CD4-positive, alpha-beta T cell treated with Interferon gamma for 1 hour (primary cell): ENCODE measurements at regions not wholly inside any gene's neighbourhood (a gene's known extent, or its start where the extent isn't known, plus 50 kb on each side); places are given as distances from the start of the nearest gene placed in this dataset.
"Not testable (repeated sequence)": the region's sequence is repeated elsewhere in the genome, so short reads cannot be mapped to it uniquely, and the experiment has no call there.

Experiments
- DNase-seq: peaks from one replicate; pipeline ENCODE4 v3.0.0-alpha.2; 2020

GRCh38 chr2:84286878-84287277 lies 172.2 kb downstream of the SUCLG1 start:
- DNase-seq, result no peak

- no peak for DNase-seq
These were observed 173.9 kb downstream of the SUCLG1 start for GRCh38 chr2:84285056-84285747.

- DNase-seq, result no peak
These were observed 175.6 kb downstream of the SUCLG1 start for GRCh38 chr2:84283506-84283905.

- DNase-seq, result no peak
These were observed 177.6 kb downstream of the SUCLG1 start for GRCh38 chr2:84281510-84281909.

GRCh38 chr2:84280873-84281272 lies 178.2 kb downstream of the SUCLG1 start:
- DNase-seq, result no peak

GRCh38 chr2:84278386-84278785 lies 180.7 kb downstream of the SUCLG1 start:
- no peak for DNase-seq

GRCh38 chr2:84276590-84277255 lies 182.4 kb downstream of the SUCLG1 start:
- no peak for DNase-seq

- DNase-seq, result no peak
These were observed 185.7 kb downstream of the SUCLG1 start for GRCh38 chr2:84273406-84273805.

- DNase-seq, result no peak
These were observed 187.1 kb downstream of the SUCLG1 start for GRCh38 chr2:84271977-84272376.

GRCh38 chr2:84257831-84258230 lies 201.2 kb downstream of the SUCLG1 start:
- DNase-seq, result no peak

- DNase-seq, result no peak
These were observed 207.3 kb downstream of the SUCLG1 start for GRCh38 chr2:84251651-84252302.

GRCh38 chr2:84249140-84249539 lies 209.9 kb downstream of the SUCLG1 start:
- DNase-seq, result no peak

GRCh38 chr2:84247532-84247931 lies 211.5 kb downstream of the SUCLG1 start:
- no peak for DNase-seq

- no peak for DNase-seq
These were observed 215.0 kb downstream of the SUCLG1 start for GRCh38 chr2:84243788-84244733.

- DNase-seq, result no peak
These were observed 220.2 kb downstream of the SUCLG1 start for GRCh38 chr2:84238907-84239306.

- no peak for DNase-seq
These were observed 222.8 kb downstream of the SUCLG1 start for GRCh38 chr2:84236288-84236687.

- DNase-seq, result no peak
These were observed 225.0 kb downstream of the SUCLG1 start for GRCh38 chr2:84234103-84234502.

- no peak for DNase-seq
These were observed 227.6 kb downstream of the SUCLG1 start for GRCh38 chr2:84231478-84231877.

- DNase-seq, result no peak
These were observed 235.0 kb downstream of the SUCLG1 start for GRCh38 chr2:84224121-84224520.

- no peak for DNase-seq
These were observed 235.9 kb downstream of the SUCLG1 start for GRCh38 chr2:84223191-84223590.

- DNase-seq, result not testable (repeated sequence)
These were observed 238.0 kb downstream of the SUCLG1 start for GRCh38 chr2:84221102-84221501.

- no peak for DNase-seq
These were observed 241.6 kb downstream of the SUCLG1 start for GRCh38 chr2:84217456-84217855.

- no peak for DNase-seq
These were observed 244.6 kb downstream of the SUCLG1 start for GRCh38 chr2:84214455-84214854.
